ENCODE measurements at regions not wholly inside any gene's neighbourhood (a gene's known extent, or its start where the extent isn't known, plus 50 kb on each side); places are given as distances from the start of the nearest gene placed in this dataset.

DNA sequence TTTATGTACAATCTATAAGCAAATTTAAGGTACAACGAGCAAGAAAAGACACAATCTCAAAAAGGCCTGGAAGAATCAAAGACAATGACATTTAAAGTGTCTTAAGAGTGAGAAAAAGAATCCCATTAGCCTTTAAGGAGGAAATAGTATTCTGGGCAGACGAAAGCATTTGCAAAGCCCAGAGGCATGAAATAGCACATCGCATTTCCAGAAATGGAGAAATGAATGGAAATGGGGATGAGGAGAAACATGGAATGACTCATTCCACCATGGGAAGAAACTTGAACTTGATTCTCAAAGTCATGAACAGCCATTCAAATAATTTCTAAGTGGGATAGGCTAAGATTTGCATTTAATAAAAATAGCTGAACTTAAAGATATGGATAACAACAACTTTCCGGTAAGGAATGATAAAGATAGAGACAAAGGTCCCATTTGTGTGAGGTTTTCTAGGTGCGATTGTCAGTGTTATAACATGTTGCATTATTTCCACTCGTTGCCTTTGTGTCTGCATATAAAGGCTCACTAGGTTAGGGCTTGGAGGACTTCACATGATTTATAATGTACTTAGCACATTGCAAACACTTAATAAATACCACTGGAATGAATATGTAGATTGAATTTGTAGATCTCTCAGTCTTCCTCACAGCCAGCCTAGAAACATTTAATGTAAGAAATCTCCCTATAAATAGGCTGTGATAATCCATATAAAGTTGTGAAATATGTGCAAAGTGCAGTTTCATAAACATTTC lies 310.3 kb upstream of the KLF6 start:
- no peak overlapping the region for H2BK5ac ChIP-seq (ENCODE audit: insufficient read length, low read length)
- H4K20me1 ChIP-seq (ENCODE audit: control insufficient read depth, insufficient read depth, insufficient read length) = no peaks in the 10 kb centered on the region
- no peak overlapping the region for H3K4ac ChIP-seq (ENCODE audit: low read depth, low read length)

More for the DNA sequence above, 310.3 kb upstream of the KLF6 start:
- no peak for DNase-seq
- H3K27me3 Mint-ChIP-seq (ENCODE audit: low read depth) = no peaks in the 10 kb centered on the region
- Histone ChIP-seq H3K14ac (ENCODE audit: insufficient read depth, low read length) (no peak overlapping the region), H3K4me1 (ENCODE audit: insufficient read depth, low read length) (no peaks in the 10 kb centered on the region), H2BK120ac (ENCODE audit: low read depth, low read length, poor library complexity, severe bottlenecking) (no peak overlapping the region), H3K23ac (ENCODE audit: insufficient read length, low read depth, low read length) (no peak overlapping the region), H2BK20ac (ENCODE audit: low read depth, low read length, poor library complexity, severe bottlenecking) (no peak overlapping the region), H4K8ac (replicated peaks; ENCODE audit: insufficient read length, low read depth, low read length) (no peak overlapping the region), H2BK15ac (ENCODE audit: low read depth, low read length) (no peak overlapping the region), H3K9ac (ENCODE audit: extremely low read depth, insufficient read length, low read length) (no peak overlapping the region), H3K23me2 (ENCODE audit: insufficient read length, low read depth, low read length, poor library complexity, severe bottlenecking) (no peaks in the 10 kb centered on the region), H2AK5ac (ENCODE audit: insufficient read length, low read length) (no peak overlapping the region), H3K56ac (ENCODE audit: insufficient read length, low read depth, low read length) (no peak overlapping the region), H3K4me2 (ENCODE audit: insufficient read depth, insufficient read length, low read length) (no peak overlapping the region), H3T11ph (ENCODE audit: low read length) (no peak overlapping the region), H2BK12ac (ENCODE audit: insufficient read length, low read depth, low read length) (no peak overlapping the region), H2AFZ (ENCODE audit: low read length) (no peak overlapping the region), H4K91ac (ENCODE audit: insufficient read length, low read depth, low read length) (no peak overlapping the region), H3K79me2 (ENCODE audit: insufficient read depth, low read length) (no peaks in the 10 kb centered on the region), H3K9me3 (ENCODE audit: control insufficient read depth, low read depth, low read length) (no peaks in the 10 kb centered on the region), H3K27ac (ENCODE audit: insufficient read length, low read depth, low read length) (no peak overlapping the region), H3K18ac (ENCODE audit: insufficient read length, low read depth, low read length) (no peak overlapping the region), H3K27me3 (ENCODE audit: insufficient read depth, low read length) (no peaks in the 10 kb centered on the region), H4K5ac (ENCODE audit: insufficient read length, low read depth, low read length) (no peak overlapping the region), H3K79me1 (ENCODE audit: insufficient read depth, low read depth, low read length, poor library complexity, severe bottlenecking) (no peaks in the 10 kb centered on the region)
- TF ChIP-seq, protein P1, sequence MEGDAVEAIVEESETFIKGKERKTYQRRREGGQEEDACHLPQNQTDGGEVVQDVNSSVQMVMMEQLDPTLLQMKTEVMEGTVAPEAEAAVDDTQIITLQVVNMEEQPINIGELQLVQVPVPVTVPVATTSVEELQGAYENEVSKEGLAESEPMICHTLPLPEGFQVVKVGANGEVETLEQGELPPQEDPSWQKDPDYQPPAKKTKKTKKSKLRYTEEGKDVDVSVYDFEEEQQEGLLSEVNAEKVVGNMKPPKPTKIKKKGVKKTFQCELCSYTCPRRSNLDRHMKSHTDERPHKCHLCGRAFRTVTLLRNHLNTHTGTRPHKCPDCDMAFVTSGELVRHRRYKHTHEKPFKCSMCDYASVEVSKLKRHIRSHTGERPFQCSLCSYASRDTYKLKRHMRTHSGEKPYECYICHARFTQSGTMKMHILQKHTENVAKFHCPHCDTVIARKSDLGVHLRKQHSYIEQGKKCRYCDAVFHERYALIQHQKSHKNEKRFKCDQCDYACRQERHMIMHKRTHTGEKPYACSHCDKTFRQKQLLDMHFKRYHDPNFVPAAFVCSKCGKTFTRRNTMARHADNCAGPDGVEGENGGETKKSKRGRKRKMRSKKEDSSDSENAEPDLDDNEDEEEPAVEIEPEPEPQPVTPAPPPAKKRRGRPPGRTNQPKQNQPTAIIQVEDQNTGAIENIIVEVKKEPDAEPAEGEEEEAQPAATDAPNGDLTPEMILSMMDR (conservative IDR thresholded peaks at IDR 0.05) = no peak
- H3K4me1 Mint-ChIP-seq = peaks cover 0 to 2% of the 10 kb centered on the region in 2 experiments; a peak in 1 of 4 replicates
- no peak overlapping the region for H3K4me3 Mint-ChIP-seq
- no CpG with 5 or more reads among the region's 6 CpGs for WGBS (ENCODE audit: extremely low coverage, insufficient read length, low lambda C conversion rate)
- H3K36me3 Mint-ChIP-seq (ENCODE audit: insufficient read depth in 1 of 3, low read depth in 3 of 3) = no peaks in the 10 kb centered on the region
- H3K9me3 Mint-ChIP-seq = no peaks in the 10 kb centered on the region
- H3K27ac Mint-ChIP-seq = no peak overlapping the region
